ENCODE measurements at regions not wholly inside any gene's neighbourhood (a gene's known extent, or its start where the extent isn't known, plus 50 kb on each side); places are given as distances from the start of the nearest gene placed in this dataset.

- TF ChIP-seq CTCF (IDR thresholded peaks at IDR 0.05; ENCODE audit: control insufficient read depth, extremely low read depth, insufficient read depth): no peak
- DNase-seq (ENCODE audit: low read depth): no peak
- H3K4me3 ChIP-seq (ENCODE audit: low read depth, low read length): no peak overlapping the region
These were observed 691.5 kb upstream of the CCDC54 start for GRCh38 chr3:106685745-106686144.

GRCh38 chr3:106687905-106688304, 689.3 kb upstream of the CCDC54 start:
- TF ChIP-seq CTCF (IDR thresholded peaks at IDR 0.05; ENCODE audit: control insufficient read depth, extremely low read depth, insufficient read depth): no peak
- DNase-seq (ENCODE audit: low read depth): no peak
- no peak overlapping the region for H3K4me3 ChIP-seq (ENCODE audit: low read depth, low read length)

- H3K4me3 ChIP-seq (ENCODE audit: low read depth, low read length): no peak overlapping the region
- no peak for TF ChIP-seq CTCF (IDR thresholded peaks at IDR 0.05; ENCODE audit: control insufficient read depth, extremely low read depth, insufficient read depth)
- DNase-seq (ENCODE audit: low read depth): no peak
These were observed 688.8 kb upstream of the CCDC54 start for GRCh38 chr3:106688464-106688863.

GRCh38 chr3:106691476-106691875, 685.8 kb upstream of the CCDC54 start:
- no peak for DNase-seq (ENCODE audit: low read depth)
- no peak for TF ChIP-seq CTCF (IDR thresholded peaks at IDR 0.05; ENCODE audit: control insufficient read depth, extremely low read depth, insufficient read depth)
- H3K4me3 ChIP-seq (ENCODE audit: low read depth, low read length): no peak overlapping the region

- no peak overlapping the region for H3K4me3 ChIP-seq (ENCODE audit: low read depth, low read length)
- DNase-seq (ENCODE audit: low read depth): no peak
- TF ChIP-seq CTCF (IDR thresholded peaks at IDR 0.05; ENCODE audit: control insufficient read depth, extremely low read depth, insufficient read depth): no peak
These were observed 684.6 kb upstream of the CCDC54 start for GRCh38 chr3:106692624-106693023.

- no peak overlapping the region for H3K4me3 ChIP-seq (ENCODE audit: low read depth, low read length)
- DNase-seq (ENCODE audit: low read depth): peak; percentile 58
- no peak for TF ChIP-seq CTCF (IDR thresholded peaks at IDR 0.05; ENCODE audit: control insufficient read depth, extremely low read depth, insufficient read depth)
These were observed 678.1 kb upstream of the CCDC54 start for GRCh38 chr3:106699122-106699521.

- no peak overlapping the region for H3K4me3 ChIP-seq (ENCODE audit: low read depth, low read length)
These were observed 676.3 kb upstream of the CCDC54 start for GRCh38 chr3:106700981-106701380.

More at GRCh38 chr3:106700981-106701380, 676.3 kb upstream of the CCDC54 start:
- DNase-seq (ENCODE audit: low read depth): no peak
- TF ChIP-seq CTCF (IDR thresholded peaks at IDR 0.05; ENCODE audit: control insufficient read depth, extremely low read depth, insufficient read depth): no peak

All from LNCaP clone FGC (cell line).